HEK293 (cell line): ENCODE measurements at regions not wholly inside any gene's neighbourhood (a gene's known extent, or its start where the extent isn't known, plus 50 kb on each side); places are given as distances from the start of the nearest gene placed in this dataset.

Experiments used
- CTCF ChIA-PET: fragments of 350-600 bp; formaldehyde crosslinking; extraction: SDS; loops from one replicate; lab custom pipeline; 2021; ENCODE audit warnings: antibody characterized with exemption; lab: Yijun Ruan, JAX
- POLR2A ChIA-PET: fragments of 300-600 bp; formaldehyde crosslinking; extraction: SDS; loops from one replicate; lab custom pipeline; 2020; ENCODE audit warnings: antibody characterized with exemption, inconsistent platforms; lab: Yijun Ruan, JAX
- H3K27ac ChIP-seq: fragments of 200-500 bp; sonication (Bioruptor generic); 2 replicates; pipeline ENCODE4 v1.5.1; 2014; ENCODE audit warnings: low read depth, low read length, control low read depth, inconsistent platforms; ENCODE audit errors: extremely low read depth
- H3K36me3 ChIP-seq, 2 experiments: fragments of 200-500 bp in 1 of 2; sonication (Bioruptor generic) in 1 of 2; 1 replicate in 1 of 2; 2 replicates in 1 of 2; pipeline ENCODE4 v1.5.1; 2014 to 2017; ENCODE audit warnings: inconsistent platforms in 2 of 2, low read length in 2 of 2; ENCODE audit not compliant: control insufficient read depth in 2 of 2, insufficient read depth in 1 of 2
- H3K4me1 ChIP-seq: fragments of 200-500 bp; sonication (Bioruptor generic); 2 replicates; pipeline ENCODE4 v1.5.1; 2014; ENCODE audit warnings: mild to moderate bottlenecking, low read length, inconsistent platforms; ENCODE audit not compliant: control insufficient read depth, insufficient read depth
- H3K4me3 ChIP-seq: 2 replicates; pipeline ENCODE4 v1.5.1; 2011; ENCODE audit warnings: low read depth, mild to moderate bottlenecking, control low read depth, low read length, moderate library complexity
- H3K9me3 ChIP-seq: fragments of 200-500 bp; sonication (Bioruptor generic); 2 replicates; pipeline ENCODE4 v1.5.1; 2014; ENCODE audit warnings: low read depth, low read length, inconsistent platforms; ENCODE audit not compliant: control insufficient read depth, insufficient read depth
- AEBP2 ChIP-seq: fragments of 450-650 bp; formaldehyde crosslinking; IDR thresholded peaks from 2 replicates; pipeline ENCODE4 v1.5.1; 2016; ENCODE audit warnings: missing biosample characterization, missing genetic modification characterization, borderline replicate concordance
- BCL11B ChIP-seq: fragments of 450-650 bp; formaldehyde crosslinking; IDR thresholded peaks from 2 replicates; pipeline ENCODE4 v1.5.1; 2016; ENCODE audit warnings: low read depth, missing biosample characterization, missing genetic modification characterization
- GFI1B ChIP-seq: fragments of 450-650 bp; formaldehyde crosslinking; IDR thresholded peaks from 2 replicates; pipeline ENCODE4 v1.5.1; 2016; ENCODE audit warnings: missing biosample characterization, missing genetic modification characterization
- GLIS2 ChIP-seq: fragments of 450-650 bp; formaldehyde crosslinking; IDR thresholded peaks from 2 replicates; pipeline ENCODE4 v1.5.1; 2016; ENCODE audit warnings: missing biosample characterization, missing genetic modification characterization
- HOXC10 ChIP-seq: sonication (generic); formaldehyde crosslinking; IDR thresholded peaks from 2 replicates; pipeline ENCODE4 v1.8.1; 2023; ENCODE audit warnings: mild to moderate bottlenecking, missing genetic modification reagents
- HOXD13 ChIP-seq: sonication (generic); formaldehyde crosslinking; IDR thresholded peaks from 2 replicates; pipeline ENCODE4 v1.8.0; 2022; ENCODE audit warnings: missing genetic modification reagents, borderline replicate concordance
- KLF17 ChIP-seq: fragments of 450-650 bp; formaldehyde crosslinking; IDR thresholded peaks from 2 replicates; pipeline ENCODE4 v1.5.1; 2016; ENCODE audit warnings: missing biosample characterization, missing genetic modification characterization
- PATZ1 ChIP-seq: fragments of 450-650 bp; formaldehyde crosslinking; IDR thresholded peaks from 2 replicates; pipeline ENCODE4 v1.5.1; 2016; ENCODE audit warnings: missing biosample characterization, missing genetic modification characterization
- REST ChIP-seq: fragments of 450-650 bp; formaldehyde crosslinking; IDR thresholded peaks from 2 replicates; pipeline ENCODE4 v1.5.1; 2016; ENCODE audit warnings: missing biosample characterization, missing genetic modification characterization
- SP2 ChIP-seq: fragments of 450-650 bp; formaldehyde crosslinking; IDR thresholded peaks from 2 replicates; pipeline ENCODE4 v1.5.1; 2016; ENCODE audit warnings: missing biosample characterization, missing genetic modification characterization
- WT1 ChIP-seq: fragments of 450-650 bp; formaldehyde crosslinking; IDR thresholded peaks from 2 replicates; pipeline ENCODE4 v1.5.1; 2016; ENCODE audit warnings: missing biosample characterization, missing genetic modification characterization
- ZBTB48 ChIP-seq: fragments of 450-650 bp; formaldehyde crosslinking; IDR thresholded peaks from 2 replicates; pipeline ENCODE4 v1.5.1; 2016; ENCODE audit warnings: missing biosample characterization, missing genetic modification characterization
- ZFP37 ChIP-seq: fragments of 450-650 bp; formaldehyde crosslinking; IDR thresholded peaks from 2 replicates; pipeline ENCODE4 v1.5.1; 2016; ENCODE audit warnings: missing biosample characterization, missing genetic modification characterization
- ZNF132 ChIP-seq: fragments of 450-650 bp; formaldehyde crosslinking; IDR thresholded peaks from 2 replicates; pipeline ENCODE4 v1.5.1; 2017; ENCODE audit warnings: missing biosample characterization, missing genetic modification characterization, borderline replicate concordance
- ZNF280C ChIP-seq: fragments of 450-650 bp; formaldehyde crosslinking; IDR thresholded peaks from 2 replicates; pipeline ENCODE4 v1.5.1; 2016; ENCODE audit warnings: missing biosample characterization, missing genetic modification characterization
- ZNF366 ChIP-seq: fragments of 450-650 bp; formaldehyde crosslinking; conservative IDR thresholded peaks from 2 replicates; pipeline ENCODE4 v1.5.1; 2016; ENCODE audit warnings: missing biosample characterization, missing genetic modification characterization
- ZNF426 ChIP-seq: fragments of 450-650 bp; formaldehyde crosslinking; IDR thresholded peaks from 2 replicates; pipeline ENCODE4 v1.5.1; 2017; ENCODE audit warnings: missing biosample characterization, missing genetic modification characterization, mild to moderate bottlenecking, inconsistent platforms, moderate library complexity
- ZNF510 ChIP-seq: fragments of 450-650 bp; formaldehyde crosslinking; IDR thresholded peaks from 2 replicates; pipeline ENCODE4 v1.5.1; 2018; ENCODE audit warnings: mild to moderate bottlenecking, missing genetic modification characterization, missing biosample characterization; ENCODE audit not compliant: insufficient replicate concordance
- ZNF549 ChIP-seq: fragments of 450-650 bp; IDR thresholded peaks from 2 replicates; pipeline ENCODE4 v1.5.1; 2018; ENCODE audit warnings: missing biosample characterization, missing genetic modification characterization, mild to moderate bottlenecking, inconsistent platforms, moderate library complexity
- ZNF596 ChIP-seq: fragments of 450-650 bp; IDR thresholded peaks from 2 replicates; pipeline ENCODE4 v1.5.0; 2018; ENCODE audit warnings: missing biosample characterization, mild to moderate bottlenecking, missing genetic modification characterization, moderate library complexity
- ZNF76 ChIP-seq: fragments of 450-650 bp; formaldehyde crosslinking; IDR thresholded peaks from 2 replicates; pipeline ENCODE4; 2016; ENCODE audit warnings: low read depth, missing biosample characterization, missing genetic modification characterization, borderline replicate concordance
- ZNF843 ChIP-seq: fragments of 450-650 bp; formaldehyde crosslinking; IDR thresholded peaks from 2 replicates; pipeline ENCODE4 v1.5.1; 2016; ENCODE audit warnings: missing biosample characterization, missing genetic modification characterization

- H3K4me1 ChIP-seq = no peaks in the 10 kb centered on the region
- H3K36me3 ChIP-seq = no peaks in the 10 kb centered on the region
- H3K9me3 ChIP-seq = no peaks in the 10 kb centered on the region
- no peak for TF ChIP-seq ZFP37 (tag by site-specific recombination)
- TF ChIP-seq ZNF426 (tag by site-specific recombination) = no peak
- TF ChIP-seq ZNF549 (tag by site-specific recombination) = no peak
- no peak for TF ChIP-seq ZNF510 (tag by site-specific recombination)
- TF ChIP-seq ZNF596 (tag by site-specific recombination) = no peak
- TF ChIP-seq KLF17 (tag by site-specific recombination) = no peak
- TF ChIP-seq AEBP2 (tag by site-specific recombination) = no peak
- CTCF ChIA-PET = interaction anchor here (0.5 to 1.4 kb wide), 2 partner anchors 38 to 129 kb away, joined by 3 read pairs; no protein-coding TSS in a partner anchor
- H3K4me3 ChIP-seq = no peak overlapping the region
- POLR2A ChIA-PET = no interaction called here
- no peak overlapping the region for H3K27ac ChIP-seq
These were observed 195.9 kb upstream of the PPP1R26 start for GRCh38 chr9:135283671-135284070.

GRCh38 chr9:135284386-135285134 is 195.0 kb upstream of the PPP1R26 start:
- CTCF ChIA-PET = interaction anchor here (0.5 to 1.4 kb wide), 2 partner anchors 39 to 128 kb away, joined by 3 read pairs; no protein-coding TSS in a partner anchor
- H3K4me3 ChIP-seq = no peak overlapping the region
- H3K27ac ChIP-seq = no peak overlapping the region
- no peaks in the 10 kb centered on the region for H3K4me1 ChIP-seq
- no peaks in the 10 kb centered on the region for H3K9me3 ChIP-seq
- no peaks in the 10 kb centered on the region for H3K36me3 ChIP-seq
- POLR2A ChIA-PET = no interaction called here
- TF ChIP-seq GFI1B (tag by site-specific recombination) (no peak), HOXD13 (CRISPR knock-in tag) (no peak), REST (no peak), WT1 (tag by site-specific recombination) (no peak), GLIS2 (tag by site-specific recombination) (no peak), ZNF132 (no peak), ZNF366 (tag by site-specific recombination) (no peak), PATZ1 (tag by site-specific recombination) (no peak), ZNF76 (tag by site-specific recombination) (no peak), BCL11B (tag by site-specific recombination) (no peak), SP2 (tag by site-specific recombination) (no peak), HOXC10 (CRISPR knock-in tag) (no peak), AEBP2 (tag by site-specific recombination) (no peak), ZNF843 (tag by site-specific recombination) (no peak), ZNF280C (tag by site-specific recombination) (no peak), ZBTB48 (tag by site-specific recombination) (no peak)
